Right lobe of liver (tissue), 4 donors: ENCODE measurements at regions not wholly inside any gene's neighbourhood (a gene's known extent, or its start where the extent isn't known, plus 50 kb on each side); places are given as distances from the start of the nearest gene placed in this dataset.

Source experiments
- CTCF ChIP-seq, 4 donors: fragments of 200-600 bp in 3 of 4; fragments of 450-650 bp in 1 of 4; IDR thresholded peaks; one replicate each; pipeline versions ENCODE4 v1.5.1 to v1.8.0; 2016 to 2022; ENCODE audit warnings: antibody characterized with exemption in 4 of 4, mild to moderate bottlenecking in 2 of 4
- POLR2A ChIP-seq: fragments of 450-650 bp; IDR thresholded peaks from one replicate; pipeline ENCODE4 v1.6.1; 2017; ENCODE audit warnings: antibody characterized with exemption, mild to moderate bottlenecking
- donor health status: DM: no; HTN: no; CAD: no.
- donor health status: DM: no; HTN: no; CAD: no.
- donor health status: DM: no; HTN: yes; CAD: no.

- TF ChIP-seq CTCF (IDR thresholded peaks at IDR 0.05) (no peak), POLR2A (no peak)
These were observed 123.1 kb downstream of the ZMAT3 start for GRCh38 chr3:178948546-178948945.
